NB4 (cell line): ENCODE measurements at regions not wholly inside any gene's neighbourhood (a gene's known extent, or its start where the extent isn't known, plus 50 kb on each side); places are given as distances from the start of the nearest gene placed in this dataset.

Source experiments
- POLR2A ChIP-seq: IDR thresholded peaks from 2 replicates; pipeline ENCODE4 v1.6.1; 2011; ENCODE audit warnings: mild to moderate bottlenecking; ENCODE audit not compliant: insufficient read length; ENCODE audit errors: extremely low read depth
- TF ChIP-seq, protein P1 (sequence below): IDR thresholded peaks from one replicate; pipeline ENCODE4 v1.5.1; 2012; ENCODE audit warnings: low read depth, low read length

DNA sequence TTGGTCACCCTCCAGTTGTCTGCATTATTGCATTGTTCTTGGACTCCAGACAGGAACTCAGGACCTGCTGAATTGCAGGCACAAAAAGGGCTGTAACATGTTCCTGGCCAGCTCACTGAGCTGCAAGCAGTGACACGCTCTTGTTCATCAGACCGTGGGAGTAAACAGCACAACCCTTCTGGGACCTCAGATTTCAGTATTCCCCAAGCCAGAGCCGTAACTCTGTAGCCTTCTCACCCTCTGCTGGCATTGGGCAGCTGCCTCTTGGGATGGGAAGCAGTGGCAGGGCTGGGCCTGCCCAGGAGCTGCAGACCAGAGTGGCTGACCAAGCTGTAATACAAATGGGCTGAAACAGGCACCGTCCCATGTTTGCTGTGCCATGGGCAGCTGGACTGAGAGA lies 607.1 kb upstream of the BCHE start:
- TF ChIP-seq, protein P1, sequence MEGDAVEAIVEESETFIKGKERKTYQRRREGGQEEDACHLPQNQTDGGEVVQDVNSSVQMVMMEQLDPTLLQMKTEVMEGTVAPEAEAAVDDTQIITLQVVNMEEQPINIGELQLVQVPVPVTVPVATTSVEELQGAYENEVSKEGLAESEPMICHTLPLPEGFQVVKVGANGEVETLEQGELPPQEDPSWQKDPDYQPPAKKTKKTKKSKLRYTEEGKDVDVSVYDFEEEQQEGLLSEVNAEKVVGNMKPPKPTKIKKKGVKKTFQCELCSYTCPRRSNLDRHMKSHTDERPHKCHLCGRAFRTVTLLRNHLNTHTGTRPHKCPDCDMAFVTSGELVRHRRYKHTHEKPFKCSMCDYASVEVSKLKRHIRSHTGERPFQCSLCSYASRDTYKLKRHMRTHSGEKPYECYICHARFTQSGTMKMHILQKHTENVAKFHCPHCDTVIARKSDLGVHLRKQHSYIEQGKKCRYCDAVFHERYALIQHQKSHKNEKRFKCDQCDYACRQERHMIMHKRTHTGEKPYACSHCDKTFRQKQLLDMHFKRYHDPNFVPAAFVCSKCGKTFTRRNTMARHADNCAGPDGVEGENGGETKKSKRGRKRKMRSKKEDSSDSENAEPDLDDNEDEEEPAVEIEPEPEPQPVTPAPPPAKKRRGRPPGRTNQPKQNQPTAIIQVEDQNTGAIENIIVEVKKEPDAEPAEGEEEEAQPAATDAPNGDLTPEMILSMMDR = no peak
- no peak for TF ChIP-seq POLR2A
